Karpas-422 (cell line): ENCODE measurements at regions not wholly inside any gene's neighbourhood (a gene's known extent, or its start where the extent isn't known, plus 50 kb on each side); places are given as distances from the start of the nearest gene placed in this dataset.

Experiments used
- DNase-seq: peaks from one replicate; pipeline ENCODE4 v3.0.0-alpha.2; 2015
- H2AFZ ChIP-seq: fragments of 200-600 bp; sonication (generic); 2 replicates; pipeline ENCODE4 v1.6.1; 2014; ENCODE audit warnings: antibody characterized with exemption, low read length, mixed read lengths
- H3K27ac ChIP-seq: fragments of 200-600 bp; sonication (generic); 2 replicates; pipeline ENCODE4 v1.5.1; 2014; ENCODE audit warnings: mild to moderate bottlenecking, low read length, moderate library complexity
- H3K27me3 ChIP-seq: fragments of 200-600 bp; sonication (generic); 2 replicates; pipeline ENCODE4 v1.6.1; 2014; ENCODE audit warnings: low read length, mixed read lengths
- H3K36me3 ChIP-seq: fragments of 200-600 bp; sonication (generic); 2 replicates; pipeline ENCODE4 v1.6.1; 2014; ENCODE audit warnings: low read length, mixed read lengths; ENCODE audit not compliant: insufficient read depth
- H3K4me1 ChIP-seq: fragments of 200-600 bp; sonication (generic); 2 replicates; pipeline ENCODE4 v1.6.1; 2014; ENCODE audit warnings: mild to moderate bottlenecking, low read length, mixed read lengths
- H3K4me2 ChIP-seq: fragments of 200-600 bp; sonication (generic); 2 replicates; pipeline ENCODE4 v1.6.1; 2014; ENCODE audit warnings: low read length, low read depth, mild to moderate bottlenecking; ENCODE audit not compliant: poor library complexity, severe bottlenecking
- H3K4me3 ChIP-seq: fragments of 200-600 bp; sonication (generic); 2 replicates; pipeline ENCODE4 v1.5.1; 2014; ENCODE audit warnings: mild to moderate bottlenecking, antibody characterized with exemption, low read length, mixed read lengths
- H3K79me2 ChIP-seq: fragments of 200-600 bp; sonication (generic); 2 replicates; pipeline ENCODE4 v1.6.1; 2014; ENCODE audit warnings: mild to moderate bottlenecking, low read length, mixed read lengths
- H3K9ac ChIP-seq: fragments of 200-600 bp; sonication (generic); 2 replicates; pipeline ENCODE4 v1.6.0; 2014; ENCODE audit warnings: low read length
- H3K9me2 ChIP-seq: fragments of 200-600 bp; sonication (generic), shearing (Covaris generic); replicated peaks from 2 replicates; pipeline ENCODE4 v1.6.0; 2014; ENCODE audit warnings: mild to moderate bottlenecking, low read length, moderate library complexity; ENCODE audit not compliant: insufficient read depth
- H3K9me3 ChIP-seq: fragments of 300-700, 200-600 bp; sonication (generic); 2 replicates; pipeline ENCODE4 v1.6.1; 2014; ENCODE audit warnings: low read length, mixed read lengths
- H4K20me1 ChIP-seq: fragments of 200-600 bp; sonication (generic); 2 replicates; pipeline ENCODE4 v1.6.1; 2014; ENCODE audit warnings: mild to moderate bottlenecking, antibody characterized with exemption, low read length, low read depth; ENCODE audit not compliant: insufficient read depth

DNA sequence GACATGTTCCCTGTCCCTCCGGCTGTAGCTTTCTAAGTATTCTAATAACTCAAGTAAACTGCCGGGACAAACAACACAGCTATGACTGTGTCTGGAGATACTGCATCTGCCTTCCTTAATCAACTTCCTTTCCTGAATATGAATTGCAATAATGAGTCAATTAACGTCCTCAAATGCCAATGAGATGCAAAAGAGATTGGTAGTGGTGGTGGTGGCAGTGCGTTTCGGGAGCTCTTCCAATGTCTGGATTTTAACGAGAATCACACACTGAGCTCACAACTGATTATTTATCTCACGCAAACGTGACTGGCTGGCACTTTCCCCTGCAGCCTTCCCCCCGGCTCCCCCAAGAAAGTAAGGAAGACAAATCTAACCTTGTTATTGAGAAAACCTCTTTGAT lies 226.1 kb upstream of the GK2 start:
- DNase-seq, result no peak
- no peak overlapping the region for H3K27ac ChIP-seq

DNA sequence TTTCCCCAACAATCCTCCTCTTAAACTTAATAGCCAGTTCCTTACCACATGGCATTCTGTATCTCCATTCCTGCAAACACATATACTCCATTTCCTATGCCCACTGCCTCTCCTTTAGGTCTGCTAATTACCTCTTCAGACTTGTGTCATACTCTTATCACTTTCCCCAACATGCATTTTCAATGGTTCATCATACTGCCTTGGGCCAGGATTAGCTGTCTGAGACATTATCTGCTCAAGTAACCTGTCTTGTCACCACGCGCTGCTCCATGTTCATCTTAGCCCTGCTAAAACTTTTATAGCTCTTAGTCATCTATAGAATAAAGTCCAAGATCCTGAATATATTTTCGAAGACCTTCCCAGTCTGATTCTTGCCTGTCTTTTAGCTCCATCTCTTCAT lies 224.1 kb upstream of the GK2 start:
- Histone ChIP-seq H3K36me3 (no peaks in the 10 kb centered on the region), H3K9me2 (no peaks in the 10 kb centered on the region), H3K4me1 (no peaks in the 10 kb centered on the region), H3K9me3 (no peaks in the 10 kb centered on the region), H3K9ac (no peak overlapping the region), H4K20me1 (no peaks in the 10 kb centered on the region), H3K27me3 (no peaks in the 10 kb centered on the region), H3K27ac (no peak overlapping the region), H2AFZ (no peak overlapping the region), H3K79me2 (no peaks in the 10 kb centered on the region), H3K4me3 (no peak overlapping the region), H3K4me2 (no peak overlapping the region)
- DNase-seq, result no peak

More for the DNA sequence above, 226.1 kb upstream of the GK2 start:
- Histone ChIP-seq H3K9me2 (no peaks in the 10 kb centered on the region), H3K9me3 (no peaks in the 10 kb centered on the region), H3K4me3 (no peak overlapping the region), H3K36me3 (no peaks in the 10 kb centered on the region), H3K27me3 (no peaks in the 10 kb centered on the region), H3K4me2 (no peak overlapping the region), H3K4me1 (no peaks in the 10 kb centered on the region), H3K79me2 (no peaks in the 10 kb centered on the region), H3K9ac (no peak overlapping the region), H4K20me1 (no peaks in the 10 kb centered on the region), H2AFZ (no peak overlapping the region)

DNA sequence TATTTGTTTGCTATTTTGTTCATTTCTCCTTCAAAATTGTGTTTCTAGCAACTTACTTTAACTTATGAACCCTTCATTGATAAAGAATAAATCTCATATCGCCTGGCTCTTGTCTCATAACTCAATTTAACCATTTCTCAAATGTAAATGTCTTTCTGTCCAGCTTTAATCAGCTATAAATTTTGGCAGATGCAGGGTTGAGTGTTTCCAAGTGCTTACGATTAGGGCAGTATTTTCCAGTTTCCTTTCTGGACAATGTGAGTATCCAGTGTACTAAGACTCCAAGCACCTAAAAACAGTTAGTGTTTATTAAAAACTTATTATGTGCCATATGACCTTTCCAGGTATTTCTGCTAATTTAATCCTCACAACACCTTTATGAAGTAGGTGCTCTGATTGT lies 218.6 kb upstream of the GK2 start:
- no peak overlapping the region for H3K4me3 ChIP-seq

DNA sequence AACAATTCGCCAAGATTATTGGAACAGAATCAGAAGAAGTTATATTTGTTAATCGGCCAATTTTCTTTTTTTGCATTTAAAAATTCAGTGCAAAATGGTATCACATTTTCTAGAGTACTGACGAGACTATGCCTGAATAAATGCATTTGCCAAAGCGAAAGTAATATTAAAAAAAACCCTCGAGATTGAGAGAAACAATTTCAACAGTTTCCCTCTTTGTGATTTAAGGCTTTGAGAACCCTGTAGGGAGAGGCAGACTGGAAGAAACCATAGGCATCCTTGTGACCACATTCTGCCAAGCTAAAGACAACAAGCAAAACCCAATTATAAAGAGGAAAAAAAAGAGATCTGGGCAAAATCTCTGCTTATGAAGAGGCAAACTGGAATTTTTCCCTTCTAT lies 218.1 kb upstream of the GK2 start:
- Histone ChIP-seq H3K4me2 (no peak overlapping the region), H3K27me3 (no peaks in the 10 kb centered on the region), H3K79me2 (no peaks in the 10 kb centered on the region), H2AFZ (no peak overlapping the region), H3K9me3 (no peaks in the 10 kb centered on the region), H3K4me3 (no peak overlapping the region), H4K20me1 (no peaks in the 10 kb centered on the region), H3K36me3 (no peaks in the 10 kb centered on the region), H3K9ac (no peak overlapping the region), H3K4me1 (no peaks in the 10 kb centered on the region), H3K27ac (no peak overlapping the region), H3K9me2 (no peaks in the 10 kb centered on the region)
- no peak for DNase-seq

More for the DNA sequence above, 218.6 kb upstream of the GK2 start:
- no peaks in the 10 kb centered on the region for H3K36me3 ChIP-seq
- no peaks in the 10 kb centered on the region for H3K4me1 ChIP-seq
- no peak for DNase-seq
- H3K9me3 ChIP-seq, result no peaks in the 10 kb centered on the region
- H2AFZ ChIP-seq, result no peak overlapping the region
- H4K20me1 ChIP-seq, result no peaks in the 10 kb centered on the region
- H3K79me2 ChIP-seq, result no peaks in the 10 kb centered on the region
- no peak overlapping the region for H3K27ac ChIP-seq
- H3K27me3 ChIP-seq, result no peaks in the 10 kb centered on the region
- H3K4me2 ChIP-seq, result no peak overlapping the region
- no peak overlapping the region for H3K9ac ChIP-seq
- no peaks in the 10 kb centered on the region for H3K9me2 ChIP-seq

DNA sequence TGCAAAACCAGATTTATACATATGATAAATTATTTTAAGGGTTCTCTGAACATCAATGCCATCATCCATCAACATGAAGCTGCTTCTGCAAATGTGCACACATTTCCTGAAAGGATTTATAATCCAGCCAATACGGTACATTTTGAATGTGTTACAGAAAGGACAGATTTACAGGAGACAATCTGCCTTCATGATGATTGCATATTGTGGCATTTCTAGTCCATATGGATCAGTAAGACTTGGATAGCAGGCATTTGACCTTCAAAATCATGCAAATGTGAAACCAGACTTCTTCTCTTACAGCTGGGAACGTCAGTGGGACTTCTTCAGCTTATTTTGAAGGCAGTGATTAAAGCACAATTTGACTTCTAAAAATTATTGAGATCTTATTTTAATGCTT lies 217.3 kb upstream of the GK2 start:
- no peaks in the 10 kb centered on the region for H3K36me3 ChIP-seq
- H3K27ac ChIP-seq, result no peak overlapping the region
- H3K9me2 ChIP-seq, result no peaks in the 10 kb centered on the region
- H2AFZ ChIP-seq, result no peak overlapping the region
- no peaks in the 10 kb centered on the region for H3K9me3 ChIP-seq
- H3K9ac ChIP-seq, result no peak overlapping the region
- no peaks in the 10 kb centered on the region for H4K20me1 ChIP-seq
- no peaks in the 10 kb centered on the region for H3K27me3 ChIP-seq
- H3K4me1 ChIP-seq, result no peaks in the 10 kb centered on the region
- H3K79me2 ChIP-seq, result no peaks in the 10 kb centered on the region
- H3K4me2 ChIP-seq, result no peak overlapping the region
- DNase-seq, result no peak
- H3K4me3 ChIP-seq, result no peak overlapping the region

DNA sequence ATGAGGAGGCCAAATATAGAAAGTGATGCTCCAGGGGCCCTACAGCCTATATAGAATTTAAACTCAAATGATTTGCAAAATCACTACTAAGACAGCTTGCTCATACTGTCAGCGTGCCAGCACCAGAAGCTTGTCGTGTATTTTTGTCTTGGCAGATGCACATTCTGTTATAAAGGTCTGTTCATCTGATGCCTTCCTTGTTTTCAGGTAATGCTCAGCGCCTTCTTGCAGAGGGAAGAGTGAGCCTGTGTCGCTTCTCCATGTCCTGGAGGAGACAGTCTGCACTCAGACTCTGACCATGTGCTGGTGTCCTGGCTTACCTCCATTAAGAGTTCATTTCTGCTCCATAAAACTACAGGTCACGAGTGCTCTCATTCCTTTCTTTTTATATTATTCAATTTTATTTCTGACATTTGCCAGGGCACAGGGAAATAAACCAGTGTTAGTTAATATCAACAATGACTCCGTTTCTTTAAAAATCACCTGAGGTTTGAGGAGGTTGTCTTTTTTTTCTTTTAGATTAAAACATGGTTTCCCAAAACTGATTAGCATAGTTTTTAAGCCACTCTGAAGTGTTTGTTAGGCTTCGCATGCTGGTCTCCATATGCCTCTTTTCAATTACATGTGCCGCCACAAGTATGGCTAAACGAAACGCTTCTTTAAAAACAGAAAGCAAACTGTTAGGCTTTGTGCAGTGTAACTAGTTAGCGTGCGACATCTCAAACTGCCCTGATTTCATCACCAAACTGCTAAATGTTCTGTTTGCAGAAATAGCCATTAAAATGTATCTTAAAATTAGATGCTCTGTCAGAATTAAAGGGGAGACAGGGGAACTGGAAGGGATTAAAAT lies 215.2 kb upstream of the GK2 start:
- no peak overlapping the region for H3K27ac ChIP-seq
- H3K9me2 ChIP-seq, result no peaks in the 10 kb centered on the region
- H3K9me3 ChIP-seq, result no peaks in the 10 kb centered on the region
- H3K79me2 ChIP-seq, result no peaks in the 10 kb centered on the region
- H3K36me3 ChIP-seq, result no peaks in the 10 kb centered on the region
- no peak overlapping the region for H3K9ac ChIP-seq
- no peak overlapping the region for H3K4me2 ChIP-seq
- no peaks in the 10 kb centered on the region for H3K4me1 ChIP-seq
- no peaks in the 10 kb centered on the region for H4K20me1 ChIP-seq
- DNase-seq, result no peak
- no peak overlapping the region for H2AFZ ChIP-seq
- H3K4me3 ChIP-seq, result no peak overlapping the region
- H3K27me3 ChIP-seq, result no peaks in the 10 kb centered on the region

DNA sequence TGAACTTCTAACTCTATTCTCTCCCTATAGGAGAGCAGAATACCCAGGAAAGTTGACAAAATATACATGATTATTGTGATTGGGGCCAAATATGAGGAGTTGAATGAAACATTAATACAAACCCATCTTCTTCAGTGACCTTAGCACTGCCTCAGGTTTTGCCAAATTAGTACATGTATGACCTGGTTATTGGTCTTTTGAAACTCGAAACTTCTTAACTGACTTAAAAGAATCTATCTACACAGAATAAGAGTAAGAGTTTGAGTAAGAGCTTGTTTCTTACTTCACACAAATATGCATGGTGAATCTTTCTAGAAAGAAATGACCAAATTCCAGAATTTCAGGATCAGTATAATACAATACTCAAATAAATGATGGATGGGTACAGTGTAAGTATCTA lies 213.0 kb upstream of the GK2 start:
- H2AFZ ChIP-seq, result no peak overlapping the region
- no peak overlapping the region for H3K27ac ChIP-seq
- H3K36me3 ChIP-seq, result no peaks in the 10 kb centered on the region
- no peak for DNase-seq
- no peak overlapping the region for H3K4me3 ChIP-seq
- no peaks in the 10 kb centered on the region for H3K9me2 ChIP-seq
- no peaks in the 10 kb centered on the region for H4K20me1 ChIP-seq
- H3K79me2 ChIP-seq, result no peaks in the 10 kb centered on the region
- H3K9ac ChIP-seq, result no peak overlapping the region
- no peaks in the 10 kb centered on the region for H3K9me3 ChIP-seq
- H3K4me1 ChIP-seq, result no peaks in the 10 kb centered on the region
- no peaks in the 10 kb centered on the region for H3K27me3 ChIP-seq
- no peak overlapping the region for H3K4me2 ChIP-seq

DNA sequence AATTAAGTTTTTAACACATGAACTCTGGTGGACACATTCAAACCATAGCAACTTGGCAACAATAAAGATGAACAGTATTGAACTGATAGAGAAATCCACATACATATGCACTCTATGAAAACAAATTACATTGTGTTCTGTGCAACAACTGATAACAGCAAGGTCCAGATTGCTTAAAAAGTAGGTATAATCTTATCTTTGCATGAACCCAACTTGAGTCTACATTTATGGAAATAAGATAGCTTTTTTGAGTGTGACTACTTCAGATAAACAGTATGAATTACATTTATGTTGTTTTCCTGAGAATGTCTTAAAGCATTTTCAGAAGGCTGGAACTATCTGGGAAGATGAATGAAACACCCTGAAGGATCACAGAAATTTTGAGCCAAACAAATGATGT lies 212.6 kb upstream of the GK2 start:
- Histone ChIP-seq H4K20me1 (no peaks in the 10 kb centered on the region), H3K4me2 (no peak overlapping the region), H3K4me3 (no peak overlapping the region), H3K79me2 (no peaks in the 10 kb centered on the region), H3K9ac (no peak overlapping the region), H3K4me1 (no peaks in the 10 kb centered on the region), H3K27ac (no peak overlapping the region), H2AFZ (no peak overlapping the region), H3K36me3 (no peaks in the 10 kb centered on the region), H3K9me3 (no peaks in the 10 kb centered on the region), H3K9me2 (no peaks in the 10 kb centered on the region), H3K27me3 (no peaks in the 10 kb centered on the region)
- no peak for DNase-seq
